Endodermal cell (in vitro differentiated cells): ENCODE measurements at regions not wholly inside any gene's neighbourhood (a gene's known extent, or its start where the extent isn't known, plus 50 kb on each side); places are given as distances from the start of the nearest gene placed in this dataset.
"Not testable (repeated sequence)": the region's sequence is repeated elsewhere in the genome, so short reads cannot be mapped to it uniquely, and the experiment has no call there.

Experiments
- DNase-seq: peaks from one replicate; pipeline ENCODE4 v3.0.0-alpha.2; 2017
- H3K27ac ChIP-seq: 2 replicates; pipeline ENCODE4 v1.5.1; 2013; ENCODE audit warnings: mild to moderate bottlenecking, low read depth, low read length, moderate library complexity
- H3K27me3 ChIP-seq: 2 replicates; pipeline ENCODE4 v1.6.1; 2013; ENCODE audit warnings: mild to moderate bottlenecking, low read length, moderate library complexity; ENCODE audit not compliant: insufficient read depth, control insufficient read depth, poor library complexity, severe bottlenecking
- H3K36me3 ChIP-seq: 2 replicates; pipeline ENCODE4 v1.7.0; 2013; ENCODE audit warnings: mild to moderate bottlenecking, low read length, moderate library complexity; ENCODE audit not compliant: control insufficient read depth, insufficient read depth
- H3K4me1 ChIP-seq: one replicate; pipeline ENCODE4 v1.7.0; 2013; ENCODE audit warnings: low read length; ENCODE audit not compliant: control insufficient read depth, insufficient read depth
- H3K4me3 ChIP-seq: 2 replicates; pipeline ENCODE4 v1.5.1; 2013; ENCODE audit warnings: mild to moderate bottlenecking, low read length, moderate library complexity
- H3K9ac ChIP-seq: 2 replicates; pipeline ENCODE4 v1.6.1; 2013; ENCODE audit warnings: mild to moderate bottlenecking, low read length, moderate library complexity; ENCODE audit not compliant: poor library complexity, severe bottlenecking; ENCODE audit errors: extremely low read depth
- H3K9me3 ChIP-seq: 2 replicates; pipeline ENCODE4 v1.6.1; 2013; ENCODE audit warnings: mild to moderate bottlenecking, low read length, moderate library complexity; ENCODE audit not compliant: control insufficient read depth
- H3K27ac Mint-ChIP-seq: 2 replicates; pipeline ENCODE4 v1.8.0; 2020; ENCODE audit warnings: mixed read lengths
- H3K27me3 Mint-ChIP-seq: 2 replicates; pipeline ENCODE4 v1.8.0; 2021; ENCODE audit warnings: mild to moderate bottlenecking, mixed read lengths; ENCODE audit not compliant: insufficient read depth
- H3K36me3 Mint-ChIP-seq: 2 replicates; pipeline ENCODE4 v1.8.0; 2020; ENCODE audit warnings: low read depth, mixed read lengths
- H3K4me1 Mint-ChIP-seq: 2 replicates; pipeline ENCODE4 v1.8.0; 2020; ENCODE audit warnings: mixed read lengths
- H3K4me3 Mint-ChIP-seq: 2 replicates; pipeline ENCODE4 v1.8.0; 2020; ENCODE audit warnings: mild to moderate bottlenecking, moderate library complexity, mixed read lengths
- H3K9me3 Mint-ChIP-seq: 2 replicates; pipeline ENCODE4 v1.8.0; 2020; ENCODE audit warnings: mild to moderate bottlenecking, mixed read lengths
- CTCF ChIP-seq: fragments of 200-600 bp; sonication (generic); conservative IDR thresholded peaks from 2 replicates; pipeline ENCODE4 v1.5.0; 2021; ENCODE audit warnings: antibody characterized with exemption, mild to moderate bottlenecking
- WGBS, 2 experiments: methylation state at CpG; one replicate each; pipeline versions ENCODE4 v1.1.5 to v1.1.7; 2013; ENCODE audit warnings: missing lambda C conversion rate in 2 of 2, mixed read lengths in 1 of 2; ENCODE audit not compliant: insufficient coverage in 1 of 2, insufficient read length in 1 of 2; 5-methylcytosine and 5-hydroxymethylcytosine counted together

GRCh38 chrX:3540105-3540504, 173.3 kb downstream of the PRKX start:
- H3K36me3 Mint-ChIP-seq: no peaks in the 10 kb centered on the region

GRCh38 chrX:3532581-3533085, 180.8 kb downstream of the PRKX start:
- Mint-ChIP-seq H3K27ac (no peak overlapping the region), H3K36me3 (no peaks in the 10 kb centered on the region), H3K4me1 (no peaks in the 10 kb centered on the region), H3K4me3 (no peak overlapping the region), H3K9me3 (peaks cover 20% of the 10 kb centered on the region), H3K27me3 (peaks cover 9% of the 10 kb centered on the region)
- DNase-seq: no peak
- H3K4me1 ChIP-seq: no peaks in the 10 kb centered on the region
- H3K27ac ChIP-seq: no peak overlapping the region
- no peaks in the 10 kb centered on the region for H3K9me3 ChIP-seq
- no peak overlapping the region for H3K9ac ChIP-seq
- TF ChIP-seq CTCF: no peak
- WGBS, 2 experiments: 89% methylated on average over 2 of the region's 3 CpGs; no CpG with 5 or more reads in 1 of the 2 experiments
- no peaks in the 10 kb centered on the region for H3K27me3 ChIP-seq
- no peaks in the 10 kb centered on the region for H3K36me3 ChIP-seq
- no peak overlapping the region for H3K4me3 ChIP-seq

More at GRCh38 chrX:3540105-3540504, 173.3 kb downstream of the PRKX start:
- TF ChIP-seq CTCF: no peak
- no peaks in the 10 kb centered on the region for H3K27me3 ChIP-seq
- Mint-ChIP-seq H3K4me3 (no peak overlapping the region), H3K27ac (no peak overlapping the region), H3K4me1 (no peaks in the 10 kb centered on the region), H3K9me3 (peaks cover 12% of the 10 kb centered on the region), H3K27me3 (peaks cover 9% of the 10 kb centered on the region)
- H3K27ac ChIP-seq: no peak overlapping the region
- H3K4me1 ChIP-seq: no peaks in the 10 kb centered on the region
- no peaks in the 10 kb centered on the region for H3K36me3 ChIP-seq
- no peak overlapping the region for H3K4me3 ChIP-seq
- H3K9ac ChIP-seq: no peak overlapping the region
- H3K9me3 ChIP-seq: no peaks in the 10 kb centered on the region
- WGBS, 2 experiments: 84 to 92% methylated on average over 2 to 7 of the region's 7 CpGs
- DNase-seq: no peak

GRCh38 chrX:3531435-3531834, 182.0 kb downstream of the PRKX start:
- H3K4me1 ChIP-seq, H3K4me3 Mint-ChIP-seq, H3K9ac ChIP-seq, H3K27me3 Mint-ChIP-seq, H3K36me3 Mint-ChIP-seq, H3K27ac Mint-ChIP-seq, H3K27me3 ChIP-seq, H3K9me3 ChIP-seq, H3K4me3 ChIP-seq, DNase-seq, H3K4me1 Mint-ChIP-seq, H3K36me3 ChIP-seq, H3K27ac ChIP-seq: not testable (repeated sequence)
- H3K9me3 Mint-ChIP-seq: peaks cover 20% of the 10 kb centered on the region
- WGBS, 2 experiments: no CpG with 5 or more reads among the region's 3 CpGs

GRCh38 chrX:3529466-3530010, 183.1 kb upstream of the MXRA5 start:
- H3K9me3 ChIP-seq: no peaks in the 10 kb centered on the region
- no peaks in the 10 kb centered on the region for H3K36me3 ChIP-seq
- no peaks in the 10 kb centered on the region for H3K27me3 ChIP-seq
- Mint-ChIP-seq H3K4me3 (no peak overlapping the region), H3K36me3 (no peaks in the 10 kb centered on the region), H3K9me3 (peaks cover 3% of the 10 kb centered on the region), H3K27ac (no peak overlapping the region), H3K4me1 (no peaks in the 10 kb centered on the region), H3K27me3 (no peaks in the 10 kb centered on the region)
- no peaks in the 10 kb centered on the region for H3K4me1 ChIP-seq
- TF ChIP-seq CTCF: no peak
- H3K4me3 ChIP-seq: no peak overlapping the region
- no peak for DNase-seq
- H3K27ac ChIP-seq: no peak overlapping the region
- 94 to 96% methylated on average over 2 to 4 of the region's 5 CpGs for WGBS, 2 experiments
- no peak overlapping the region for H3K9ac ChIP-seq
